SU-DHL-6 (cell line): ENCODE measurements at regions not wholly inside any gene's neighbourhood (a gene's known extent, or its start where the extent isn't known, plus 50 kb on each side); places are given as distances from the start of the nearest gene placed in this dataset.

Experiments
- EZH2phosphoT487 ChIP-seq: fragments of 200-600 bp; sonication (generic), shearing (Covaris generic); conservative IDR thresholded peaks from 2 replicates; pipeline ENCODE4 v1.6.1; 2018; ENCODE audit warnings: mild to moderate bottlenecking, antibody characterized with exemption, low read length, moderate library complexity, mixed read lengths
- TF ChIP-seq, protein P1 (sequence below): fragments of 200-600 bp; sonication (generic); IDR thresholded peaks from one replicate; pipeline ENCODE4 v1.5.1; 2017; ENCODE audit warnings: antibody characterized with exemption, mild to moderate bottlenecking, low read length, moderate library complexity; ENCODE audit not compliant: insufficient read depth, poor library complexity, severe bottlenecking

DNA sequence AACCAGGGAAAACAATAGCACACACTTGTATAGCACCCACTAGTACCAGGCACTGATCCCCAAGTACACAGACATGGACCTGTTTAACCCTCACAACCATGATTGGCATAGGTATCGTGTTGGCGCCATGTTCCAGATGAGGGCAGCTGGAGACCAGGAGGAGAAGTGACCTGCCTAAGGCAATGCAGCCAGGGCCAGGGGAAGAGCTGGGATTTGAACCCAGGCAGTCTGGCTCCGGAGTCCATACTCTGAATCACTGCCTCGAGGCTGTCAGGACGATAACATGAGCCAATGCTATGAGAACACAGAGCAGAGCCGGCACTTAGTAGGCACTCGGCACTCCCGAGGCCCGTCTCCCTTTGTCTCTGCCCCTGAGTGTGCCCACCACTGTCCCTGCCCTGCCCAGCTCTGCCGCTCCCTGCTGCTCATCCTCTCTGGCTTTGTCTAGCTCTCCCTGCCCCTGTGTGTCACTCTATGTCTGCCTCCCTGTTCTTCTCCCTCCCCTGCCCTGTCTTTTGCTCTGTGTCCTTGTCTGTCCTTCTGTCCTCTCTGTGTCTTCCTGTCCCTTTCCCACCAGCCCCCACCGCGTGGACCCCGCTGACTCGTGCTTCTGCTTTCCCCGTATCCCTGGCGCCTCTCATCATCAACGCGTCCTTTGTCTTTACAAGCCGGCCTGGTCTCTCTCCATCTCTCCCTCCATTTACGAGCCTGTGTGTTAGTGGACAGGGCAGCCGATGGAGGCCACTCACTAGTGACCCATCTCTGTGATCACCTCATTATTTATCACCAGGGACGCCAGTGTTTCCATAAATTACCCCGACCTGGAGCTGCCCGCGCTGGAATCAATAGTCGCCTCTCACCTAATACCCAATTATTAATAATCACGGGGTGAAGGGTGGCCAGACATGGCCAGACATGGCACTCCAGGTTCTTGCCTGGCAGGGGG is 99.4 kb upstream of the MVB12B start:
- TF ChIP-seq, protein P1, sequence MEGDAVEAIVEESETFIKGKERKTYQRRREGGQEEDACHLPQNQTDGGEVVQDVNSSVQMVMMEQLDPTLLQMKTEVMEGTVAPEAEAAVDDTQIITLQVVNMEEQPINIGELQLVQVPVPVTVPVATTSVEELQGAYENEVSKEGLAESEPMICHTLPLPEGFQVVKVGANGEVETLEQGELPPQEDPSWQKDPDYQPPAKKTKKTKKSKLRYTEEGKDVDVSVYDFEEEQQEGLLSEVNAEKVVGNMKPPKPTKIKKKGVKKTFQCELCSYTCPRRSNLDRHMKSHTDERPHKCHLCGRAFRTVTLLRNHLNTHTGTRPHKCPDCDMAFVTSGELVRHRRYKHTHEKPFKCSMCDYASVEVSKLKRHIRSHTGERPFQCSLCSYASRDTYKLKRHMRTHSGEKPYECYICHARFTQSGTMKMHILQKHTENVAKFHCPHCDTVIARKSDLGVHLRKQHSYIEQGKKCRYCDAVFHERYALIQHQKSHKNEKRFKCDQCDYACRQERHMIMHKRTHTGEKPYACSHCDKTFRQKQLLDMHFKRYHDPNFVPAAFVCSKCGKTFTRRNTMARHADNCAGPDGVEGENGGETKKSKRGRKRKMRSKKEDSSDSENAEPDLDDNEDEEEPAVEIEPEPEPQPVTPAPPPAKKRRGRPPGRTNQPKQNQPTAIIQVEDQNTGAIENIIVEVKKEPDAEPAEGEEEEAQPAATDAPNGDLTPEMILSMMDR: no peak
- no peak for TF ChIP-seq EZH2phosphoT487
